Esophagus muscularis mucosa (tissue), 4 donors: ENCODE measurements at regions not wholly inside any gene's neighbourhood (a gene's known extent, or its start where the extent isn't known, plus 50 kb on each side); places are given as distances from the start of the nearest gene placed in this dataset.

Experiments
- CTCF ChIP-seq, 3 experiments: fragments of 200-600 bp in 2 of 3; fragments of 450-650 bp in 1 of 3; sonication (generic) in 2 of 3; IDR thresholded peaks; one replicate each; pipeline ENCODE4 v1.5.1; 2017 to 2019; ENCODE audit warnings: antibody characterized with exemption in 3 of 3, mild to moderate bottlenecking in 2 of 3, moderate library complexity in 1 of 3
- EP300 ChIP-seq: sonication (generic); formaldehyde crosslinking; IDR thresholded peaks from one replicate; pipeline ENCODE4 v1.6.1; 2017; ENCODE audit warnings: antibody characterized with exemption
- POLR2A ChIP-seq: fragments of 450-650 bp; IDR thresholded peaks from one replicate; pipeline ENCODE4 v1.6.1; 2017; ENCODE audit warnings: antibody characterized with exemption, moderate library complexity, mild to moderate bottlenecking, low read depth

- TF ChIP-seq CTCF (IDR thresholded peaks at IDR 0.05) (no peak), POLR2A (no peak), EP300 (no peak)
Measured at GRCh38 chr20:19824861-19825260, 66.8 kb downstream of the RIN2 start.
